Erythroblast (primary cell): ENCODE measurements at regions not wholly inside any gene's neighbourhood (a gene's known extent, or its start where the extent isn't known, plus 50 kb on each side); places are given as distances from the start of the nearest gene placed in this dataset.
"Not testable (repeated sequence)": the region's sequence is repeated elsewhere in the genome, so short reads cannot be mapped to it uniquely, and the experiment has no call there.

Source experiments
- GATA1 ChIP-seq: IDR thresholded peaks from 2 replicates; pipeline ENCODE4 v1.6.1; 2011; ENCODE audit warnings: low read depth, mild to moderate bottlenecking, control low read depth, low read length, moderate library complexity
- POLR2A ChIP-seq: IDR thresholded peaks from 2 replicates; pipeline ENCODE4 v1.6.1; 2011; ENCODE audit warnings: mild to moderate bottlenecking, low read length

DNA sequence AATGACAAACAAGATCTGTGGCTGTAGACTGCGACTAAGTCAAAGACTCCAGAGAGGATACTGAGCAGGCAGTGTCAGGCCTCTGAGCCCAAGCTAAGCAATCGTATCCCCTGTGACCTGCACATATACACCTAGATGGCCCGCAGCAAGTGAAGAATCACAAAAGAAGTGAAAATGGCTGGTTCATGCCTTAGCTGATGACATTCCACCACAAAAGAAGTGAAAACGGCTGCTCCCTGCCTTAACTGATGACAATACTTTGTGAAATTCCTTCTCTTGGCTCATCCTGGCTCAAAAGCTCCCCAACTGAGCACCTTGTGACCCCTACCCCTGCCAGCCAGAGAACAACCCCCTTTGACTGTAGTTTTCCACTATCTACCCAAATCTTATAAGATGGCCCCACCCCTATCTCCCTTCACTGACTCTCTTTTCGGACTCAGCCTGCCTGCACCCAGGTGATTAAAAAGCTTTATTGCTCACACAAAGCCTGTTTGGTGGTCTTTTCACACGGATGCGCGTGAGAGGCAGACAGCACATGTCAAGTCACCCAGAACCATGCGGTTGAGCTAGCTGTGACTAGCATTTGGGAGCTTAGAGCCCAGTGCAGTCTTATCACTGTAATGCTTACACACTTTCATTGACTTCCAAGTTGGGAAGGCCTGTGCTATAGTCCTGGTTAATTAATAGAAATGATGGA, 812.0 kb downstream of the MCTP2 start:
- not testable (repeated sequence) for TF ChIP-seq POLR2A, GATA1
